Astrocyte of the cerebellum (primary cell): ENCODE measurements at regions not wholly inside any gene's neighbourhood (a gene's known extent, or its start where the extent isn't known, plus 50 kb on each side); places are given as distances from the start of the nearest gene placed in this dataset.
"Not testable (repeated sequence)": the region's sequence is repeated elsewhere in the genome, so short reads cannot be mapped to it uniquely, and the experiment has no call there.

Source experiments
- DNase-seq: peaks from one replicate; pipeline ENCODE4 v3.0.0-alpha.2; 2011; ENCODE audit warnings: low read depth
- H3K4me3 ChIP-seq: 2 replicates; pipeline ENCODE4 v1.5.1; 2011; ENCODE audit warnings: mild to moderate bottlenecking, low read depth, low read length, moderate library complexity
- CTCF ChIP-seq: IDR thresholded peaks from 2 replicates; pipeline ENCODE4 v1.5.1; 2012; ENCODE audit warnings: low read length, low read depth, moderate library complexity, mild to moderate bottlenecking; ENCODE audit errors: missing control alignments
- in situ Hi-C: cut with HindIII; loops from 2 replicates; pipeline ENCODE4 v1.10.0; 2017; ENCODE audit warnings: low sequenced_read_pairs

GRCh38 chr3:13189639-13190377, 116.6 kb upstream of the IQSEC1 start:
- no peak for TF ChIP-seq CTCF
- in situ Hi-C loops, result no loop called here
- no peak overlapping the region for H3K4me3 ChIP-seq
- DNase-seq, result no peak

GRCh38 chr3:13188975-13189374, 115.7 kb upstream of the IQSEC1 start:
- TF ChIP-seq CTCF, result no peak
- H3K4me3 ChIP-seq, result no peak overlapping the region
- in situ Hi-C loops, result no loop called here
- DNase-seq, result no peak

- TF ChIP-seq CTCF, result no peak
- no peak for DNase-seq
- H3K4me3 ChIP-seq, result no peak overlapping the region
- in situ Hi-C loops, result no loop called here
Observed at GRCh38 chr3:13188181-13188779, 115.1 kb upstream of the IQSEC1 start.

GRCh38 chr3:13187593-13187992, 114.4 kb upstream of the IQSEC1 start:
- H3K4me3 ChIP-seq, result no peak overlapping the region
- in situ Hi-C loops, result no loop called here
- no peak for DNase-seq
- TF ChIP-seq CTCF, result no peak

- no peak for TF ChIP-seq CTCF
- in situ Hi-C loops, result no loop called here
- no peak for DNase-seq
- H3K4me3 ChIP-seq, result no peak overlapping the region
Observed at GRCh38 chr3:13186435-13186815, 113.2 kb upstream of the IQSEC1 start.

- DNase-seq, result no peak
- TF ChIP-seq CTCF, result no peak
- H3K4me3 ChIP-seq, result no peak overlapping the region
- in situ Hi-C loops, result no loop called here
Observed at GRCh38 chr3:13185737-13186434, 112.7 kb upstream of the IQSEC1 start.

GRCh38 chr3:13179582-13180210, 106.5 kb upstream of the IQSEC1 start:
- H3K4me3 ChIP-seq, in situ Hi-C loops, DNase-seq: not testable (repeated sequence)
